ENCODE measurements at regions not wholly inside any gene's neighbourhood (a gene's known extent, or its start where the extent isn't known, plus 50 kb on each side); places are given as distances from the start of the nearest gene placed in this dataset.
"Not testable (repeated sequence)": the region's sequence is repeated elsewhere in the genome, so short reads cannot be mapped to it uniquely, and the experiment has no call there.

- TF ChIP-seq CTCF, POLR2A (IDR thresholded peaks at IDR 0.05): not testable (repeated sequence)
Observed at GRCh38 chr11:105349867-105350266, 210.3 kb upstream of the CARD18 start.
